Astrocyte (in vitro differentiated cells and primary cell): ENCODE measurements at regions not wholly inside any gene's neighbourhood (a gene's known extent, or its start where the extent isn't known, plus 50 kb on each side); places are given as distances from the start of the nearest gene placed in this dataset.

Experiments used
- EZH2 ChIP-seq: IDR thresholded peaks from 2 replicates; pipeline ENCODE4 v1.6.1; 2012; ENCODE audit warnings: mild to moderate bottlenecking, low read length, inconsistent platforms; ENCODE audit not compliant: insufficient read depth
- TF ChIP-seq, protein P1 (sequence below): IDR thresholded peaks from 2 replicates; pipeline ENCODE4 v1.5.1; 2011; ENCODE audit warnings: low read depth, mild to moderate bottlenecking, inconsistent platforms, low read length, moderate library complexity; ENCODE audit not compliant: insufficient read depth

DNA sequence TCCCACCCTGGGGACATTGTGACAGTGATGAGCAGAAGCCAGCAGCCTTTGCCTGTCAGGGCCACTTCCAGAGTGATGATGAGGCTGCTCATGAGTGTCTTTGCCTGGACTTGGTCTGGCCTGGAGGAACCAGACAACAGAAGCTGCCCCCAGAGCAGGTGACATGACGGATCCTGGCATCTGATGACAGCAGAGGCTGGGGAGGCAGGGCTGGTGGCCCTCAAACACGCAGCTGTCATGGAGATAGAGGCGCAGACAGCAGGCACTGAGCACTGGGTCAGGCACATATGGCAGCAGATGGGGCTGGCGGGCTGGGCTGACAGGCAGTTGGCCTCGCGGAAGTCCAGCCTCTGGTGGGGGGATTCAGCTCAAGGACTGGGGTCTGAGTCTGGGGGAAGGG is 66.4 kb upstream of the STUM start:
- TF ChIP-seq, protein P1, sequence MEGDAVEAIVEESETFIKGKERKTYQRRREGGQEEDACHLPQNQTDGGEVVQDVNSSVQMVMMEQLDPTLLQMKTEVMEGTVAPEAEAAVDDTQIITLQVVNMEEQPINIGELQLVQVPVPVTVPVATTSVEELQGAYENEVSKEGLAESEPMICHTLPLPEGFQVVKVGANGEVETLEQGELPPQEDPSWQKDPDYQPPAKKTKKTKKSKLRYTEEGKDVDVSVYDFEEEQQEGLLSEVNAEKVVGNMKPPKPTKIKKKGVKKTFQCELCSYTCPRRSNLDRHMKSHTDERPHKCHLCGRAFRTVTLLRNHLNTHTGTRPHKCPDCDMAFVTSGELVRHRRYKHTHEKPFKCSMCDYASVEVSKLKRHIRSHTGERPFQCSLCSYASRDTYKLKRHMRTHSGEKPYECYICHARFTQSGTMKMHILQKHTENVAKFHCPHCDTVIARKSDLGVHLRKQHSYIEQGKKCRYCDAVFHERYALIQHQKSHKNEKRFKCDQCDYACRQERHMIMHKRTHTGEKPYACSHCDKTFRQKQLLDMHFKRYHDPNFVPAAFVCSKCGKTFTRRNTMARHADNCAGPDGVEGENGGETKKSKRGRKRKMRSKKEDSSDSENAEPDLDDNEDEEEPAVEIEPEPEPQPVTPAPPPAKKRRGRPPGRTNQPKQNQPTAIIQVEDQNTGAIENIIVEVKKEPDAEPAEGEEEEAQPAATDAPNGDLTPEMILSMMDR, result no peak
- TF ChIP-seq EZH2, result no peak
